ENCODE measurements at regions not wholly inside any gene's neighbourhood (a gene's known extent, or its start where the extent isn't known, plus 50 kb on each side); places are given as distances from the start of the nearest gene placed in this dataset.

- DNase-seq, result no peak
These were observed 569.6 kb downstream of the ZNF674 start for GRCh38 chrX:45975633-45976032.

GRCh38 chrX:45972636-45973035, 572.6 kb downstream of the ZNF674 start:
- DNase-seq, result no peak

GRCh38 chrX:45959567-45959966, 585.7 kb downstream of the ZNF674 start:
- no peak for DNase-seq

- DNase-seq, result no peak
These were observed 588.9 kb downstream of the ZNF674 start for GRCh38 chrX:45956191-45956870.

- DNase-seq, result no peak
These were observed 589.6 kb downstream of the ZNF674 start for GRCh38 chrX:45955661-45956060.

GRCh38 chrX:45954026-45954425, 591.2 kb downstream of the ZNF674 start:
- no peak for DNase-seq

GRCh38 chrX:45952030-45952429, 593.2 kb downstream of the ZNF674 start:
- no peak for DNase-seq

GRCh38 chrX:45935408-45935807, 609.8 kb downstream of the ZNF674 start:
- no peak for DNase-seq

GRCh38 chrX:45912316-45912715, 632.9 kb downstream of the ZNF674 start:
- DNase-seq, result no peak

GRCh38 chrX:45907786-45908185, 637.4 kb downstream of the ZNF674 start:
- DNase-seq, result no peak

GRCh38 chrX:45903781-45904201, 641.4 kb downstream of the ZNF674 start:
- no peak for DNase-seq

GRCh38 chrX:45900766-45901615, 644.2 kb downstream of the ZNF674 start:
- DNase-seq, result no peak

- no peak for DNase-seq
These were observed 650.2 kb downstream of the ZNF674 start for GRCh38 chrX:45894864-45895645.

- no peak for DNase-seq
These were observed 655.8 kb downstream of the ZNF674 start for GRCh38 chrX:45889471-45889870.

GRCh38 chrX:45888518-45888917, 656.7 kb downstream of the ZNF674 start:
- no peak for DNase-seq

GRCh38 chrX:45885931-45886330, 659.3 kb downstream of the ZNF674 start:
- DNase-seq, result no peak

GRCh38 chrX:45879512-45879911, 665.7 kb downstream of the ZNF674 start:
- DNase-seq, result no peak

GRCh38 chrX:45876206-45876605, 669.0 kb downstream of the ZNF674 start:
- DNase-seq, result no peak

- no peak for DNase-seq
These were observed 671.4 kb downstream of the ZNF674 start for GRCh38 chrX:45873781-45874180.

GRCh38 chrX:45872480-45872879, 671.8 kb upstream of the DIPK2B start:
- no peak for DNase-seq

GRCh38 chrX:45868425-45868824, 667.7 kb upstream of the DIPK2B start:
- no peak for DNase-seq

GRCh38 chrX:45862801-45863200, 662.1 kb upstream of the DIPK2B start:
- DNase-seq, result no peak

- no peak for DNase-seq
These were observed 659.8 kb upstream of the DIPK2B start for GRCh38 chrX:45860450-45860849.

- no peak for DNase-seq
These were observed 658.7 kb upstream of the DIPK2B start for GRCh38 chrX:45859407-45859806.

Measured in activated effector memory CD4-positive, alpha-beta T cell treated with anti-CD3 and anti-CD28 coated beads, Interleukin-2, amount 50 U/mL, for 16 hours (primary cell).